Astrocyte (in vitro differentiated cells and primary cell): ENCODE measurements at regions not wholly inside any gene's neighbourhood (a gene's known extent, or its start where the extent isn't known, plus 50 kb on each side); places are given as distances from the start of the nearest gene placed in this dataset.

Experiments
- DNase-seq: peaks from one replicate; pipeline ENCODE4 v3.0.0-alpha.2; 2010; ENCODE audit warnings: low read depth
- FAIRE-seq: peaks from 2 replicates; lab custom pipeline; 2011; peaks lifted over from hg19 to GRCh38; lab: Jason Lieb, UNC
- H2AFZ ChIP-seq: 2 replicates; pipeline ENCODE4 v1.6.0; 2012; ENCODE audit warnings: low read depth, low read length, inconsistent platforms
- H3K27ac ChIP-seq: 2 replicates; pipeline ENCODE4 v1.5.1; 2011; ENCODE audit warnings: low read depth, low read length, inconsistent platforms
- H3K27me3 ChIP-seq: 2 replicates; pipeline ENCODE4 v1.6.0; 2011; ENCODE audit warnings: low read length, inconsistent platforms; ENCODE audit not compliant: insufficient read depth
- H3K36me3 ChIP-seq: 2 replicates; pipeline ENCODE4 v1.5.1; 2011; ENCODE audit warnings: low read length, inconsistent platforms; ENCODE audit not compliant: insufficient read depth
- H3K4me1 ChIP-seq: 2 replicates; pipeline ENCODE4 v1.5.1; 2011; ENCODE audit warnings: low read length, inconsistent platforms; ENCODE audit not compliant: insufficient read depth
- H3K4me2 ChIP-seq: 2 replicates; pipeline ENCODE4 v1.6.0; 2012; ENCODE audit warnings: low read length, inconsistent platforms
- H3K4me3 ChIP-seq: 2 replicates; pipeline ENCODE4 v1.5.1; 2011; ENCODE audit warnings: low read depth, mild to moderate bottlenecking, low read length, inconsistent platforms; ENCODE audit not compliant: insufficient read depth
- H3K79me2 ChIP-seq: 2 replicates; pipeline ENCODE4 v1.6.0; 2012; ENCODE audit warnings: mild to moderate bottlenecking, low read length, inconsistent platforms; ENCODE audit not compliant: insufficient read depth
- H3K9ac ChIP-seq: 2 replicates; pipeline ENCODE4 v1.6.0; 2012; ENCODE audit warnings: mild to moderate bottlenecking, low read length, inconsistent platforms
- H3K9me3 ChIP-seq: 2 replicates; pipeline ENCODE4 v1.5.1; 2012; ENCODE audit warnings: low read depth, mild to moderate bottlenecking, low read length, inconsistent platforms; ENCODE audit not compliant: insufficient read depth
- H4K20me1 ChIP-seq: 2 replicates; pipeline ENCODE4 v1.6.0; 2012; ENCODE audit warnings: low read length, inconsistent platforms; ENCODE audit not compliant: insufficient read depth
- H3K27ac Mint-ChIP-seq: one replicate; pipeline ENCODE4 v1.8.0; 2021; ENCODE audit warnings: mild to moderate bottlenecking, mixed read lengths; ENCODE audit not compliant: unreplicated experiment
- H3K27me3 Mint-ChIP-seq: one replicate; pipeline ENCODE4 v1.8.0; 2021; ENCODE audit warnings: low read depth, mixed read lengths; ENCODE audit not compliant: unreplicated experiment
- H3K36me3 Mint-ChIP-seq: one replicate; pipeline ENCODE4 v1.8.0; 2021; ENCODE audit warnings: low read depth, mixed read lengths; ENCODE audit not compliant: unreplicated experiment
- H3K4me1 Mint-ChIP-seq: one replicate; pipeline ENCODE4 v1.8.0; 2021; ENCODE audit warnings: low read depth, mixed read lengths; ENCODE audit not compliant: unreplicated experiment
- H3K4me3 Mint-ChIP-seq: one replicate; pipeline ENCODE4 v1.8.0; 2021; ENCODE audit warnings: mild to moderate bottlenecking, moderate library complexity, mixed read lengths; ENCODE audit not compliant: unreplicated experiment
- H3K9me3 Mint-ChIP-seq: one replicate; pipeline ENCODE4 v1.8.0; 2021; ENCODE audit warnings: mild to moderate bottlenecking, mixed read lengths; ENCODE audit not compliant: unreplicated experiment
- EZH2 ChIP-seq: IDR thresholded peaks from 2 replicates; pipeline ENCODE4 v1.6.1; 2012; ENCODE audit warnings: mild to moderate bottlenecking, low read length, inconsistent platforms; ENCODE audit not compliant: insufficient read depth
- TF ChIP-seq, protein P1 (sequence below): IDR thresholded peaks from 2 replicates; pipeline ENCODE4 v1.5.1; 2011; ENCODE audit warnings: low read depth, mild to moderate bottlenecking, inconsistent platforms, low read length, moderate library complexity; ENCODE audit not compliant: insufficient read depth

DNA sequence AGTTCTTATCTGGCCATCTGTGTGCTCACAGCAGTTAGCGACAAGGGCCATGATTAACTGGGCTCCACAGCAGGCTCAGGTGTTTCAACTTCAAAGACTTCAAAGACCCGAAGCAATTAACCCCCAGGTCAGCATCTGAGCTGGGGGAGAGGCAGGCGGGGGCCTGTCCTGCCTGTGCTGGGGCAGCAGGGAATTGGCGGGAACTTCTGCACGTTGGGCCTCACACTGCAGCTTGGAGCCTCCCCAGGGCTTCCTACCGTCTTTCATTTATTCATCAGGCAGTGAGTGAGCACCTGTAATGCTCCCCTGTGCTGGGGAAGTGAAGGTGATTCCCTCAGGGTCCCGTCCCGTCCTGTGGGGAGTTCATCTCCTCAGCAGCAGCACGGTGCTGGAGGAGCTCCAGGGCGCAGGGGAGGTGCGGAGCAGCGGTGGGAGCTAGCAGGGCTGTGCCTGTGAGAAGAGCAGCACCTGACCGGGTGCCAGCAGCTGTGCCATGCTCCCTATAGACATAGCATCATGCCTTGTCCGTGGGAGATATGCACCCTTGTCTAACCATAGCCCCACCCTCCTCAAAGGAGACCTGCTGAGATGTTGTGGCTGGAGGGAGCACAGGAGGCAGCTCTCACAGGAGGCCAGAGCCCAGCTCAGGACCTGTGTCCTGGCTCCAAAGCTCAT is 51.8 kb upstream of the FRMD1 start:
- Mint-ChIP-seq H3K36me3 (no peaks in the 10 kb centered on the region), H3K9me3 (no peaks in the 10 kb centered on the region), H3K4me3 (no peak overlapping the region), H3K27ac (no peak overlapping the region), H3K27me3 (peaks cover 41% of the 10 kb centered on the region), H3K4me1 (peaks cover 21% of the 10 kb centered on the region)
- Histone ChIP-seq H3K27me3 (peaks cover 2% of the 10 kb centered on the region), H3K4me1 (peaks cover 17% of the 10 kb centered on the region), H3K4me2 (no peak overlapping the region), H3K79me2 (no peaks in the 10 kb centered on the region), H3K9me3 (no peaks in the 10 kb centered on the region), H2AFZ (no peak overlapping the region), H3K9ac (no peak overlapping the region), H3K36me3 (no peaks in the 10 kb centered on the region), H3K4me3 (no peak overlapping the region), H4K20me1 (no peaks in the 10 kb centered on the region), H3K27ac (no peak overlapping the region)
- no peak for FAIRE-seq
- TF ChIP-seq, protein P1, sequence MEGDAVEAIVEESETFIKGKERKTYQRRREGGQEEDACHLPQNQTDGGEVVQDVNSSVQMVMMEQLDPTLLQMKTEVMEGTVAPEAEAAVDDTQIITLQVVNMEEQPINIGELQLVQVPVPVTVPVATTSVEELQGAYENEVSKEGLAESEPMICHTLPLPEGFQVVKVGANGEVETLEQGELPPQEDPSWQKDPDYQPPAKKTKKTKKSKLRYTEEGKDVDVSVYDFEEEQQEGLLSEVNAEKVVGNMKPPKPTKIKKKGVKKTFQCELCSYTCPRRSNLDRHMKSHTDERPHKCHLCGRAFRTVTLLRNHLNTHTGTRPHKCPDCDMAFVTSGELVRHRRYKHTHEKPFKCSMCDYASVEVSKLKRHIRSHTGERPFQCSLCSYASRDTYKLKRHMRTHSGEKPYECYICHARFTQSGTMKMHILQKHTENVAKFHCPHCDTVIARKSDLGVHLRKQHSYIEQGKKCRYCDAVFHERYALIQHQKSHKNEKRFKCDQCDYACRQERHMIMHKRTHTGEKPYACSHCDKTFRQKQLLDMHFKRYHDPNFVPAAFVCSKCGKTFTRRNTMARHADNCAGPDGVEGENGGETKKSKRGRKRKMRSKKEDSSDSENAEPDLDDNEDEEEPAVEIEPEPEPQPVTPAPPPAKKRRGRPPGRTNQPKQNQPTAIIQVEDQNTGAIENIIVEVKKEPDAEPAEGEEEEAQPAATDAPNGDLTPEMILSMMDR = no peak
- no peak for TF ChIP-seq EZH2
- DNase-seq = no peak

DNA sequence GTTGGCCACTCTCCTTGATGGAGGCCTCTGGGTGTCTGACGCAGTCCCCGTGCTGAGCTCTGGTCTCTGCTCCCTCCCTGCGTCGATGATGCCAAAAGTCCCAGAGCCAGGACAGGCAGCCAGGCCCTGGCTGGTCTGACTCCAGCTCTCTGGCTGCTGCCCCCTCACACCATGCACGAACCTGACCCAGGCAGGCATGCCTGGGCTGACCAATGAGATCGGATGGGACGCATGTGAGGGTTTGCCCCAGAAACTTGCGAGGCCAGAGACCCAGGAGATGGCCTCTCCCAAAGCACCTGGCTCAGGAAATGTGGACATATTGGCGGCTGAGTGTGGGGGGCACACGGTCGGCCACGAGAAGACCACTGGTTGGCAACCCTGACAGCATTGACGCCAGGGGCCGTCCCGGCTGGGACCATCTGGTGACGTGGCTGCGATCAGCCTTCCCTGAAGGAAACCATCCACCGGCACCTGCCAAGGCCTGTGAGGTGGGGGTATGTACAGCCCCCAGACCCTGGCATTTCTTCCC is 51.2 kb upstream of the FRMD1 start:
- H2AFZ ChIP-seq = no peak overlapping the region
- no peak overlapping the region for H3K27ac Mint-ChIP-seq
- no peaks in the 10 kb centered on the region for H3K79me2 ChIP-seq
- peaks cover 21% of the 10 kb centered on the region for H3K4me1 Mint-ChIP-seq
- no peak for DNase-seq
- H3K36me3 ChIP-seq = no peaks in the 10 kb centered on the region
- H3K27me3 ChIP-seq = peaks cover 2% of the 10 kb centered on the region
- FAIRE-seq = no peak
- no peak overlapping the region for H3K4me3 Mint-ChIP-seq
- no peaks in the 10 kb centered on the region for H4K20me1 ChIP-seq
- no peak overlapping the region for H3K4me2 ChIP-seq
- no peak overlapping the region for H3K27ac ChIP-seq
- no peaks in the 10 kb centered on the region for H3K36me3 Mint-ChIP-seq
- H3K9me3 Mint-ChIP-seq = no peaks in the 10 kb centered on the region
- no peak overlapping the region for H3K4me3 ChIP-seq
- H3K4me1 ChIP-seq = peaks cover 17% of the 10 kb centered on the region
- TF ChIP-seq EZH2 = no peak
- TF ChIP-seq, protein P1 = no peak
- no peaks in the 10 kb centered on the region for H3K9me3 ChIP-seq
- H3K27me3 Mint-ChIP-seq = peaks cover 45% of the 10 kb centered on the region
- H3K9ac ChIP-seq = no peak overlapping the region
